Lower leg skin (tissue), 4 donors: ENCODE measurements at regions not wholly inside any gene's neighbourhood (a gene's known extent, or its start where the extent isn't known, plus 50 kb on each side); places are given as distances from the start of the nearest gene placed in this dataset.

Source experiments
- DNase-seq, 2 donors: peaks; one replicate each; pipeline ENCODE4 v3.0.0-alpha.2; 2019; ENCODE audit warnings: low spot score in 2 of 2
- H3K4me3 ChIP-seq: fragments of 200-600 bp; sonication (generic); 2 replicates; pipeline ENCODE4 v1.5.1; 2017; ENCODE audit warnings: mild to moderate bottlenecking, low read depth; ENCODE audit not compliant: poor library complexity, severe bottlenecking
- POLR2A ChIP-seq, 2 donors: fragments of 450-650 bp; IDR thresholded peaks; one replicate each; pipeline ENCODE4 v1.6.1; 2016 to 2017; ENCODE audit warnings: antibody characterized with exemption in 2 of 2, mild to moderate bottlenecking in 1 of 2, moderate library complexity in 1 of 2
- WGBS, 2 donors: methylation state at CpG; one replicate each; pipeline ENCODE4 v1.1.5; 2018; 5-methylcytosine and 5-hydroxymethylcytosine counted together
- intact Hi-C: fragments of 100-400 bp; cut with DNase I; formaldehyde crosslinking; loops from one replicate; pipeline ENCODE4 v1.15.0; 2023; ENCODE audit warnings: low total_unique reads
- TF ChIP-seq, protein P1 (sequence below), 3 donors: fragments of 450-650 bp; IDR thresholded peaks; one replicate each; pipeline ENCODE4 v1.5.1; 2016; ENCODE audit warnings: antibody characterized with exemption in 3 of 3, mild to moderate bottlenecking in 3 of 3, moderate library complexity in 2 of 3

DNA sequence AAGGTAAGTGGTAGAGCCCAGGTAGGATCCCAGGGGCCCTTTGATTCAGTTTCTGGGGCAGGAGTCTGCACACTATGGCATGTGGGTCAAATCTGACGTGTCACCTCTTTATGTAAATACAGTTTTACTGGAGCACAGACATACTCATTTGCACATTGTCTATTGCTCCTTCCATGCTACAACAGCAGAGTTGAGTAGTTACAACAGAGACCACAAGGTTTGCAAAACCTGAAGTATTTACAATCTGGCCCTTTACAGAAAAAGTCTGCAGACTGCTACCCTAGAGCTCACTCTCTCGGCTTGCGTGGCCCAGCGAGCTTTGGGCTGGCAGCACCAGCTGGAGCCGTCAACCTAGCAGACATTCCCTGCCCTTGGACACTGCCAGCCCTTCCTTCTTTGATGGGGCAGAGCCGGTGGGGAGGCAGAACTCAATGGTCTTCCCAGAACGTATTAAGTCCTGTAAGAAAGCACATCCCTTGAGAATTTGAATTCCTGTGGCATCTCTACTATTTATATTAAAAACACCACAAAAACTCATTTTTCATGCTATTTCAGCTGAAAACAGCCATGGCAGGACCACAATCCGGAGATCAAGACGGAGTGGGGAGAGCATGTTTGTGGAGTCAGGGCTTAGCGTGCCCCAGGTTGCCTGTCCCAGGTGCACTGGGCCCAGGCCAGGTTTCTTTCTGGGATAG, 133.1 kb upstream of the NUDT7 start:
- no peak for DNase-seq
- no peak overlapping the region for H3K4me3 ChIP-seq
- intact Hi-C loops, result loop anchor here (5.0 kb wide), 1 partner anchor 357 kb away; no protein-coding TSS in a partner anchor
- TF ChIP-seq, protein P1, sequence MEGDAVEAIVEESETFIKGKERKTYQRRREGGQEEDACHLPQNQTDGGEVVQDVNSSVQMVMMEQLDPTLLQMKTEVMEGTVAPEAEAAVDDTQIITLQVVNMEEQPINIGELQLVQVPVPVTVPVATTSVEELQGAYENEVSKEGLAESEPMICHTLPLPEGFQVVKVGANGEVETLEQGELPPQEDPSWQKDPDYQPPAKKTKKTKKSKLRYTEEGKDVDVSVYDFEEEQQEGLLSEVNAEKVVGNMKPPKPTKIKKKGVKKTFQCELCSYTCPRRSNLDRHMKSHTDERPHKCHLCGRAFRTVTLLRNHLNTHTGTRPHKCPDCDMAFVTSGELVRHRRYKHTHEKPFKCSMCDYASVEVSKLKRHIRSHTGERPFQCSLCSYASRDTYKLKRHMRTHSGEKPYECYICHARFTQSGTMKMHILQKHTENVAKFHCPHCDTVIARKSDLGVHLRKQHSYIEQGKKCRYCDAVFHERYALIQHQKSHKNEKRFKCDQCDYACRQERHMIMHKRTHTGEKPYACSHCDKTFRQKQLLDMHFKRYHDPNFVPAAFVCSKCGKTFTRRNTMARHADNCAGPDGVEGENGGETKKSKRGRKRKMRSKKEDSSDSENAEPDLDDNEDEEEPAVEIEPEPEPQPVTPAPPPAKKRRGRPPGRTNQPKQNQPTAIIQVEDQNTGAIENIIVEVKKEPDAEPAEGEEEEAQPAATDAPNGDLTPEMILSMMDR (IDR thresholded peaks at IDR 0.05), result no peak
- no peak for TF ChIP-seq POLR2A (IDR thresholded peaks at IDR 0.05)
- 81% methylated on average over 10 of the region's 10 CpGs for WGBS, 2 donors

DNA sequence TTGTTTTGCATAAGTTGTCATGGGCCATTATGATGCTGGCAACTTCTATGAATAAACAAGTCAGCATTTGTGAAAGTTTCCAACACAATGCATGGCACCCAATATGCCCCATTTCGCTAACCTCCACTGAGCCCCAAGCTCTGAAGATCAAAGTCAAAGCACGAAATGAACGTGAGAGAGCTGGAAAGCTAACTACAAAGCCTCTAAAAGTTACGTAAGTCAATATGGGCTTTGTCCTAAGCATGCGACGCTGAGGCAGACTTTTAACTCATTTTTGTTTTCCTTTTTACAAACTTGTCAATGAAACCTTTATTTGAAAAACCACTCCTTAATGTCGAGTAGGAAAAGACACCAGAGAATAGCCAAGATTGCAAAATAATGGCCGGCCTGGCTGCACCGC, 131.6 kb upstream of the NUDT7 start:
- no peak for TF ChIP-seq POLR2A (IDR thresholded peaks at IDR 0.05)
- TF ChIP-seq, protein P1 (IDR thresholded peaks at IDR 0.05), result no peak
- intact Hi-C loops, result no loop called here
- H3K4me3 ChIP-seq, result no peak overlapping the region
- DNase-seq, result no peak
- 78 to 88% methylated on average over 9 of the region's 9 CpGs for WGBS, 2 donors

DNA sequence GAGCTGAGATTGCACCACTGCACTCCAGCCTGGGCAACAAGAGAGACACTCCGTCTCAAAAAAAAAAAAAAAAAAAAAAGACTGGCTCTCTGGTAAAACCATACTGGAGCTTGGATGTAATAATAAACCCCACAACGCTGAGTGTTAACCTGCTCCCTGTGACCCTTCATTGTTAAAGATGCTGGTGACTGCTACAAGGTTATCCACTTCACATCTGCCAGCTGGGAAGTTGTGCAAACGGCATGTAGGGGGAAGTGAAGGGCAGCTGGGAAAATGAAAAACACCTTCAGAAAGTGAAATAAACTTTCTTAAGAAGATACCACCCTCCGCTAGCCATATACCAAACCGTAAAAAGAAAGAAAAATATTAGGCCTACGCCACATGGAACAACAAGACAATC, 131.0 kb upstream of the NUDT7 start:
- no peak overlapping the region for H3K4me3 ChIP-seq
- no peak for DNase-seq
- intact Hi-C loops, result no loop called here
- no peak for TF ChIP-seq POLR2A (IDR thresholded peaks at IDR 0.05)
- TF ChIP-seq, protein P1 (IDR thresholded peaks at IDR 0.05), result no peak
- WGBS, 2 donors, result 78 to 79% methylated on average over 6 of the region's 6 CpGs

DNA sequence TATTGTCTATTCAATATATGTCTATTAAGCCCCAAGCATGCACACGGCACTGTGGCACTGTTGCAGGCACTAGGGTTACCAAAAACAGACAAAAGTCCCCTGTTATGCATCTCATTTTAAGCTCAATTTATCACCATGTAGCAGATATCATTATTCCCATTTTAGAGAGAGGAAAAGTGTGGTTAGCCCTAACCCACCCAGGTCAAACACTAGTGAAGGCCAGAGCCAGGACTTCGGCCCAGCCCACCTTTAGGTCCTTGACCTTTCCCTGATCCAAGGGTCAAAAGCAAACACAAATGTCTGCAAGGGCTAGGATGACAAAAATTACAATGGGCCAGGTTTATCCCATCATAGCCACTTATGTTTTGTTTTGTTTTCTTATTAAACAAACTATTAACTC, 130.3 kb upstream of the NUDT7 start:
- intact Hi-C loops, result no loop called here
- WGBS, 2 donors, result 81 to 86% methylated on average over 2 of the region's 2 CpGs
- TF ChIP-seq POLR2A (IDR thresholded peaks at IDR 0.05), result no peak
- TF ChIP-seq, protein P1 (IDR thresholded peaks at IDR 0.05), result no peak
- no peak for DNase-seq
- H3K4me3 ChIP-seq, result no peak overlapping the region

DNA sequence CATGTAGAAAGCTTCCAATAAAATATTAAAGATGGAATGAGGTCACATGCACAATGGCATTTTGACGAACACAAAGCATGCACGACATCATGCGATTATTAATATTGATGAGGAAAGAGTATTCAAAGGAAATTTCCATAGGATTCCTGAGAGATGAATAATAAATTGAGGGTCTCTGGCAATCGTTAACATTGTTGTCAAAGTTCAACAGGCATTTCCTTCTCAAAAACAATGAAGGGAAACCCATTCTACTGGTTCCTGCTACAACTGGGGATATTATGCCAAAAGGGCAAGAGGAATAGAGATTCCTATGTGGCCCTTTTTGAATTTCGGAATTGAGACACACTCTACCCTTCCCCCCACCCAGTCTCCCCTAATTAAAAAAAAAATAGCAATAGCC, 128.3 kb upstream of the NUDT7 start:
- H3K4me3 ChIP-seq, result no peak overlapping the region
- WGBS, 2 donors, result 64 to 77% methylated on average over 5 of the region's 5 CpGs
- no peak for TF ChIP-seq POLR2A (IDR thresholded peaks at IDR 0.05)
- TF ChIP-seq, protein P1 (IDR thresholded peaks at IDR 0.05), result no peak
- no peak for DNase-seq
- intact Hi-C loops, result no loop called here
